OCI-LY1 (cell line): ENCODE measurements at regions not wholly inside any gene's neighbourhood (a gene's known extent, or its start where the extent isn't known, plus 50 kb on each side); places are given as distances from the start of the nearest gene placed in this dataset.

Experiments
- H2AFZ ChIP-seq: fragments of 200-600 bp; sonication (generic), shearing (Covaris generic); 2 replicates; pipeline ENCODE4 v1.6.0; 2014; ENCODE audit warnings: antibody characterized with exemption, mild to moderate bottlenecking, low read length
- H3F3A ChIP-seq: fragments of 200-600 bp; sonication (generic), shearing (Covaris generic); 2 replicates; pipeline ENCODE4 v1.6.0; 2014; ENCODE audit warnings: mild to moderate bottlenecking, antibody characterized with exemption, low read length, moderate library complexity; ENCODE audit not compliant: insufficient read depth
- H3K27ac ChIP-seq: fragments of 200-600 bp; sonication (generic); 2 replicates; pipeline ENCODE4 v1.5.1; 2014; ENCODE audit warnings: low read length, mixed run types, mild to moderate bottlenecking, low read depth; ENCODE audit not compliant: poor library complexity, severe bottlenecking
- H3K27me3 ChIP-seq: fragments of 200-600 bp; sonication (generic); 2 replicates; pipeline ENCODE4 v1.6.0; 2014; ENCODE audit warnings: antibody characterized with exemption, mild to moderate bottlenecking, low read length, moderate library complexity; ENCODE audit not compliant: insufficient read depth
- H3K36me3 ChIP-seq: fragments of 200-600 bp; sonication (generic); 2 replicates; pipeline ENCODE4 v1.6.1; 2014; ENCODE audit warnings: mild to moderate bottlenecking, antibody characterized with exemption, low read length, moderate library complexity, mixed read lengths; ENCODE audit not compliant: insufficient read depth
- H3K4me1 ChIP-seq: fragments of 200-600 bp; sonication (generic); 2 replicates; pipeline ENCODE4 v1.5.1; 2014; ENCODE audit warnings: mild to moderate bottlenecking, low read length, moderate library complexity; ENCODE audit not compliant: insufficient read depth, severe bottlenecking
- H3K4me2 ChIP-seq: fragments of 200-600 bp; sonication (generic), shearing (Covaris generic); 2 replicates; pipeline ENCODE4 v1.6.1; 2014; ENCODE audit warnings: low read length
- H3K4me3 ChIP-seq: fragments of 200-600 bp; sonication (generic); 2 replicates; pipeline ENCODE4 v1.5.1; 2014; ENCODE audit warnings: low read length, low read depth, mild to moderate bottlenecking, mixed read lengths; ENCODE audit not compliant: poor library complexity, severe bottlenecking
- H3K79me2 ChIP-seq: fragments of 200-600 bp; shearing (Covaris generic); 2 replicates; pipeline ENCODE4 v1.6.1; 2016; ENCODE audit warnings: mixed run types, low read length, mixed read lengths; ENCODE audit not compliant: insufficient read depth
- H3K9ac ChIP-seq: fragments of 200-600 bp; sonication (generic), shearing (Covaris generic); 2 replicates; pipeline ENCODE4 v1.6.1; 2014; ENCODE audit warnings: mild to moderate bottlenecking, low read length, mixed read lengths
- H3K9me2 ChIP-seq: fragments of 200-600 bp; sonication (generic), shearing (Covaris generic); 2 replicates; pipeline ENCODE4 v1.6.1; 2014; ENCODE audit warnings: low read depth, mild to moderate bottlenecking, low read length, mixed read lengths
- H3K9me3 ChIP-seq: fragments of 200-600 bp; shearing (Covaris generic); 2 replicates; pipeline ENCODE4 v1.6.1; 2014; ENCODE audit warnings: low read length, mixed read lengths
- H4K20me1 ChIP-seq: fragments of 200-600 bp; sonication (generic), shearing (Covaris generic); 2 replicates; pipeline ENCODE4 v1.6.0; 2016; ENCODE audit warnings: mild to moderate bottlenecking, low read length; ENCODE audit not compliant: insufficient read depth
- EZH2 ChIP-seq: fragments of 200-600 bp; sonication (generic), shearing (Covaris generic); IDR thresholded peaks from 2 replicates; pipeline ENCODE4 v1.8.0; 2017; ENCODE audit warnings: borderline replicate concordance, mixed run types, mild to moderate bottlenecking, antibody characterized with exemption, low read length, moderate library complexity, mixed read lengths
- TF ChIP-seq, protein P1 (sequence below): fragments of 200-600 bp; sonication (generic), shearing (Covaris generic); IDR thresholded peaks from 2 replicates; pipeline ENCODE4 v1.5.1; 2017; ENCODE audit warnings: mild to moderate bottlenecking, antibody characterized with exemption, low read length, moderate library complexity, mixed read lengths

DNA sequence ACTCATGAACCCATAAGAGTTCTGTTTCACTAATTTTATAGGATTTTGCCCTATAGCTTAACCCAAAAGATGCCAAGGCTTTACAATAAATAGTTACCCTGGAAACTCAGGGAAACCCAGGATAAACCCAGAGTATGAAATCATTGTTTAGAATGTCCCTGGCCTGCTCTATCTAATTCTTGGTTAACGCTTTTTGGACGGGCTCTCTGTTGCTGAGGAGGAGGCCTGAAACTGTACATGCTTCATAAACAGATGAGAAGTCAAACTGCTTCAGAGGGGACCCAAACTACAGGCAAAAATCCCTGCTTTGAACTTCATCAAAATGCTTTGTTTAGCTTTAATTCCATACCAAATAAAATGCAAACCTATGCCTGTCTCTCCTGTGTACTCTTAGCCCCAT, 291.9 kb downstream of the SH3GL2 start:
- TF ChIP-seq, protein P1, sequence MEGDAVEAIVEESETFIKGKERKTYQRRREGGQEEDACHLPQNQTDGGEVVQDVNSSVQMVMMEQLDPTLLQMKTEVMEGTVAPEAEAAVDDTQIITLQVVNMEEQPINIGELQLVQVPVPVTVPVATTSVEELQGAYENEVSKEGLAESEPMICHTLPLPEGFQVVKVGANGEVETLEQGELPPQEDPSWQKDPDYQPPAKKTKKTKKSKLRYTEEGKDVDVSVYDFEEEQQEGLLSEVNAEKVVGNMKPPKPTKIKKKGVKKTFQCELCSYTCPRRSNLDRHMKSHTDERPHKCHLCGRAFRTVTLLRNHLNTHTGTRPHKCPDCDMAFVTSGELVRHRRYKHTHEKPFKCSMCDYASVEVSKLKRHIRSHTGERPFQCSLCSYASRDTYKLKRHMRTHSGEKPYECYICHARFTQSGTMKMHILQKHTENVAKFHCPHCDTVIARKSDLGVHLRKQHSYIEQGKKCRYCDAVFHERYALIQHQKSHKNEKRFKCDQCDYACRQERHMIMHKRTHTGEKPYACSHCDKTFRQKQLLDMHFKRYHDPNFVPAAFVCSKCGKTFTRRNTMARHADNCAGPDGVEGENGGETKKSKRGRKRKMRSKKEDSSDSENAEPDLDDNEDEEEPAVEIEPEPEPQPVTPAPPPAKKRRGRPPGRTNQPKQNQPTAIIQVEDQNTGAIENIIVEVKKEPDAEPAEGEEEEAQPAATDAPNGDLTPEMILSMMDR, result no peak
- no peak for TF ChIP-seq EZH2
- Histone ChIP-seq H3K27ac (no peak overlapping the region), H2AFZ (no peak overlapping the region), H3K9me3 (no peaks in the 10 kb centered on the region), H4K20me1 (no peaks in the 10 kb centered on the region), H3F3A (no peaks in the 10 kb centered on the region), H3K9me2 (no peaks in the 10 kb centered on the region), H3K4me3 (no peak overlapping the region), H3K4me2 (no peak overlapping the region), H3K79me2 (no peaks in the 10 kb centered on the region), H3K27me3 (no peaks in the 10 kb centered on the region), H3K9ac (no peak overlapping the region), H3K36me3 (no peaks in the 10 kb centered on the region), H3K4me1 (no peaks in the 10 kb centered on the region)

- Histone ChIP-seq H3K27me3 (no peaks in the 10 kb centered on the region), H3K36me3 (no peaks in the 10 kb centered on the region), H3K4me1 (no peaks in the 10 kb centered on the region), H4K20me1 (no peaks in the 10 kb centered on the region), H3F3A (no peaks in the 10 kb centered on the region), H2AFZ (no peak overlapping the region), H3K9me2 (no peaks in the 10 kb centered on the region), H3K4me3 (no peak overlapping the region), H3K27ac (no peak overlapping the region), H3K4me2 (no peak overlapping the region), H3K9ac (no peak overlapping the region), H3K79me2 (no peaks in the 10 kb centered on the region), H3K9me3 (no peaks in the 10 kb centered on the region)
- TF ChIP-seq, protein P1, result no peak
- no peak for TF ChIP-seq EZH2
These were observed 292.5 kb downstream of the SH3GL2 start for GRCh38 chr9:17871213-17871890.

DNA sequence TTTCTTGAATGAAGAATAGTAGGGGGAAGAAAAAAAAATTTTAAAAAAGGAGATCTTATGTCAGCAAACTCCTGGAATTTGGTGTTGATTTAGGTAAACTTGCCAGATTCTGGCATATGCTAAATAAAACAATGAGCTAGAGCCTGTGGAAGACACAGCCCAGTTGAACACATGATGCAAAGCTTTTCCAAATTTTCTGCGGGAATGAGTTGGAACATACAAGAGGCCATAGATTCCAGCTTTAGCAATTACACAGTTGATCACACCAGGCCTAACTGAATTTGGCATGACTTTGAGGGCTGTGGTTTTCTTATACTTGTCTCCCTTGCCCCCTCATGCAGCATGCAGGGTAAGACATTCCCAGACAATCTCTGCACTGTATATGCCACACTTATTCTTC, 297.0 kb downstream of the SH3GL2 start:
- H3K9me2 ChIP-seq, result no peaks in the 10 kb centered on the region
- no peaks in the 10 kb centered on the region for H3K27me3 ChIP-seq
- H3K27ac ChIP-seq, result no peak overlapping the region
- TF ChIP-seq EZH2, result no peak
- TF ChIP-seq, protein P1, result no peak
- no peaks in the 10 kb centered on the region for H3K9me3 ChIP-seq
- H3K36me3 ChIP-seq, result no peaks in the 10 kb centered on the region
- no peaks in the 10 kb centered on the region for H3F3A ChIP-seq
- no peak overlapping the region for H3K4me3 ChIP-seq
- H4K20me1 ChIP-seq, result no peaks in the 10 kb centered on the region
- no peak overlapping the region for H2AFZ ChIP-seq
- H3K4me2 ChIP-seq, result no peak overlapping the region
- no peaks in the 10 kb centered on the region for H3K79me2 ChIP-seq
- H3K9ac ChIP-seq, result no peak overlapping the region
- no peaks in the 10 kb centered on the region for H3K4me1 ChIP-seq
